K562 (cell line): ENCODE measurements at regions not wholly inside any gene's neighbourhood (a gene's known extent, or its start where the extent isn't known, plus 50 kb on each side); places are given as distances from the start of the nearest gene placed in this dataset.

Experiments
- BHLHE40 ChIP-seq: IDR thresholded peaks from 2 replicates; pipeline ENCODE4 v1.6.1; 2011; ENCODE audit warnings: low read length, improper control_type of control experiment
- CBX5 ChIP-seq: IDR thresholded peaks from 2 replicates; pipeline ENCODE4 v1.6.1; 2014; ENCODE audit warnings: low read depth, borderline replicate concordance
- EGR1 ChIP-seq: fragments of 450-650 bp; conservative IDR thresholded peaks from 2 replicates; pipeline ENCODE4 v1.6.1; 2017; ENCODE audit warnings: mild to moderate bottlenecking
- GATAD2A ChIP-seq: fragments of 450-650 bp; IDR thresholded peaks from 2 replicates; pipeline ENCODE4 v1.6.1; 2017
- POLR2A ChIP-seq: fragments of 450-650 bp; conservative IDR thresholded peaks from 2 replicates; pipeline ENCODE4 v1.6.1; 2016
- POLR2AphosphoS5 ChIP-seq: IDR thresholded peaks from 2 replicates; pipeline ENCODE4 v1.6.1; 2011; ENCODE audit warnings: mild to moderate bottlenecking, low read depth, low read length, moderate library complexity; ENCODE audit not compliant: control insufficient read depth, insufficient read depth
- RCOR1 ChIP-seq, 2 experiments: IDR thresholded peaks; 2 replicates each; pipeline ENCODE4 v1.6.1; 2012; ENCODE audit warnings: low read depth in 2 of 2, low read length in 2 of 2, borderline replicate concordance in 1 of 2, improper control_type of control experiment in 1 of 2
- RREB1 ChIP-seq: fragments of 250-450 bp; sonication (Bioruptor Pico); IDR thresholded peaks from 2 replicates; pipeline ENCODE4 v1.4.0; 2020
- TEAD1 ChIP-seq, 2 experiments: fragments of 450-650 bp in 1 of 2; sonication (generic) in 1 of 2; formaldehyde crosslinking; IDR thresholded peaks; 2 replicates each; pipeline versions ENCODE4 v1.4.0 to v1.8.0; 2020 to 2022; ENCODE audit warnings: mild to moderate bottlenecking in 2 of 2, missing genetic modification reagents in 1 of 2
- U2AF2 ChIP-seq: fragments of 200-400 bp; formaldehyde crosslinking; optimal IDR thresholded peaks from 2 replicates; pipeline ENCODE3; 2017; ENCODE audit warnings: low read depth, mild to moderate bottlenecking, low read length

- TF ChIP-seq EGR1: no peak
- TF ChIP-seq RREB1 (CRISPR knock-in tag): no peak
- no peak for TF ChIP-seq GATAD2A
- no peak for TF ChIP-seq CBX5
- TF ChIP-seq U2AF2: no peak
- no peak for TF ChIP-seq POLR2AphosphoS5
- no peak for TF ChIP-seq POLR2A
- TF ChIP-seq BHLHE40: no peak
- no peak for TF ChIP-seq RCOR1 (IDR thresholded peaks at IDR 0.05; ENCODE audit: borderline replicate concordance in 1 of 2, low read depth in 2 of 2, low read length in 2 of 2)
- TF ChIP-seq TEAD1 (CRISPR knock-in tag; IDR thresholded peaks at IDR 0.05): no peak
Observed at GRCh38 chr2:190809876-190810525, 70.6 kb upstream of the GLS start.
